ENCODE measurements at regions not wholly inside any gene's neighbourhood (a gene's known extent, or its start where the extent isn't known, plus 50 kb on each side); places are given as distances from the start of the nearest gene placed in this dataset.

DNA sequence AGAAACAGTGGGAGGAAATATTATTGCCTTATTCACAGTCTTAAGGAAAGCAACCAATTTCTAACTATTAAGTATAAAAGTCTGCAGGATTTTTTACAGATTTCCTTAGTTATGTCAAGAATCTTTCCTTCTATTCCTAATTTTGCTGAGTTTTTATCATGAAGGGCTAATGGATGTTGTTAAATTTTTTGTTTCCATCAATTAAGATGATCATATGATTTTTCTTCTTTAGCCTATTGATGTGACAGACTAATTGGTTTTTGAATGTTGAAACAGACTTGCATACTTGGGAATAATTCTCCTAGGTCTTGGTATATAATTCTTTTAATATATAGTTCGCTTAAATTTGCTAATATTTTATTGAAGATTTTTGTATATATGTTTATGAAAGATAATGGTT lies 569.1 kb upstream of the KCND2 start:
- DNase-seq (ENCODE audit: insufficient read length, low spot score) (no peak), FAIRE-seq (no peak)
- no peak for TF ChIP-seq POLR2A (IDR thresholded peaks at IDR 0.05; ENCODE audit: low read depth, low read length)
- TF ChIP-seq TAF1 (IDR thresholded peaks at IDR 0.05; ENCODE audit: low read depth, low read length) = no peak
- TF ChIP-seq POLR2AphosphoS5 (IDR thresholded peaks at IDR 0.05; ENCODE audit: low read depth, low read length) = no peak
- TF ChIP-seq POU2F2 (IDR thresholded peaks at IDR 0.05; ENCODE audit: low read depth, low read length) = no peak
- no peak for TF ChIP-seq SPI1 (IDR thresholded peaks at IDR 0.05; ENCODE audit: low read depth, low read length)
- no peak for TF ChIP-seq PAX5 (IDR thresholded peaks at IDR 0.05; ENCODE audit: insufficient read depth, low read length, severe bottlenecking)

DNA sequence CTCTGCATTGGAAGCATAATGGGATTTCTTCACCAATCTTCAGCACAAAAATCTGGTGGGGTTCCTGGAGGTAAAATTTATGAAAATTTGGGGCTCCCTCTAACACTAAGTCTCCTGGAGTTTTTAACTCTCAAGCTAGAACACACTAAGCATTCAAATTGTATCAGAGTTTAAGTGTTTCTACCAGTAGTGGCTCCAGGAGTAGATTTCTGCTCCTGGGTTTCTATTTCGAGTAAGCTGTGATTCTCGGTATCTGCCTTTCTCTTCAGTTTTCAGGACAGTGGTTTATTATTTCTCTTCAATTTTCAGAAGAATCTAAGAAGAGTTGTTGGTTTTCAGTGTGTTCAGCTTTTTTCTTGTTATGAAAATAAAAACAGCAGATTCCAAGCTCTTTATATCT lies 566.4 kb upstream of the KCND2 start:
- TF ChIP-seq POU2F2 (IDR thresholded peaks at IDR 0.05; ENCODE audit: low read depth, low read length) (no peak), POLR2A (IDR thresholded peaks at IDR 0.05; ENCODE audit: low read depth, low read length) (no peak), POLR2AphosphoS5 (IDR thresholded peaks at IDR 0.05; ENCODE audit: low read depth, low read length) (no peak), TAF1 (IDR thresholded peaks at IDR 0.05; ENCODE audit: low read depth, low read length) (no peak), PAX5 (IDR thresholded peaks at IDR 0.05; ENCODE audit: insufficient read depth, low read length, severe bottlenecking) (no peak), SPI1 (IDR thresholded peaks at IDR 0.05; ENCODE audit: low read depth, low read length) (no peak)
- DNase-seq (ENCODE audit: insufficient read length, low spot score) (no peak), FAIRE-seq (no peak)

DNA sequence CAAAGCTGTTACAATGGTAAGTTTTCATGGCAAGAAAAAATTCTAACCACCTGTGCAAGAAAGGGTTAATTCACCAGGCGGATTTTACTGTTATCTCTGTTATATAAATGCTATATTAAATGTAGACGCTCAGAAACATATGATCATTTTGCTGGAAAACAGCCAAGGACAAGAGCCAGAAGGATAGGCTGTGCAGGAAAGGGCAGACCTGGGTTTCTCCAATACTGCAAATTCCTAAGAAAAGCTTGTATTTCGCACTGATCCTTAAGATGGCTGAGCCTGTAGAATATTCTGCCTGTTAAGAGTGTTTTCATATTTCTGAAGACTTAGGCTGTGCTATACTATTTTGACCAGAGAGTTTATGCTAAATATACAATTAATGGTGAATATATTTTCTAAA lies 564.1 kb upstream of the KCND2 start:
- DNase-seq (ENCODE audit: insufficient read length, low spot score) (no peak), FAIRE-seq (no peak)
- TF ChIP-seq PAX5 (IDR thresholded peaks at IDR 0.05; ENCODE audit: insufficient read depth, low read length, severe bottlenecking) = no peak
- TF ChIP-seq POLR2AphosphoS5 (IDR thresholded peaks at IDR 0.05; ENCODE audit: low read depth, low read length) = no peak
- TF ChIP-seq POLR2A (IDR thresholded peaks at IDR 0.05; ENCODE audit: low read depth, low read length) = no peak
- no peak for TF ChIP-seq SPI1 (IDR thresholded peaks at IDR 0.05; ENCODE audit: low read depth, low read length)
- no peak for TF ChIP-seq TAF1 (IDR thresholded peaks at IDR 0.05; ENCODE audit: low read depth, low read length)
- TF ChIP-seq POU2F2 (IDR thresholded peaks at IDR 0.05; ENCODE audit: low read depth, low read length) = no peak

DNA sequence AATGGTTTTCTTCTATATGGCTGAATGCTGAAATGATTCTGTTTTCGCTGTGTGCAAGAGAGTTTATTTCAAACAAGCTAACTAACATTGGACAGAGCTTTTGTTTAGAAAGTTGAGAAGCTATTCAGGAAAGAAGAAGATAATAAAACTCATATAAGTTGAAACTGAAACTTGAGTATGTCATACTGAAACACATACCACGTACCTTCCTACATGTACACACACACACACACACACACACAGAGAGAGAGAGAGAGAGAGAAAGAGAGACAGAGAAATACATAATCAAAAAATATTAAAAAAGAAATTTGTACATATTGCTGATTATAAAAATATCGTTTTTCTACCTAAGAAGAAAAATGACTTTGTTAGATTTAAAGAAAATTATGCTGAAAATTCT lies 561.9 kb upstream of the KCND2 start:
- no peak for FAIRE-seq
- no peak for DNase-seq (ENCODE audit: insufficient read length, low spot score)
- no peak for TF ChIP-seq SPI1 (IDR thresholded peaks at IDR 0.05; ENCODE audit: low read depth, low read length)
- no peak for TF ChIP-seq PAX5 (IDR thresholded peaks at IDR 0.05; ENCODE audit: insufficient read depth, low read length, severe bottlenecking)
- TF ChIP-seq TAF1 (IDR thresholded peaks at IDR 0.05; ENCODE audit: low read depth, low read length) = no peak
- TF ChIP-seq POLR2A (IDR thresholded peaks at IDR 0.05; ENCODE audit: low read depth, low read length) = no peak
- TF ChIP-seq POLR2AphosphoS5 (IDR thresholded peaks at IDR 0.05; ENCODE audit: low read depth, low read length) = no peak
- TF ChIP-seq POU2F2 (IDR thresholded peaks at IDR 0.05; ENCODE audit: low read depth, low read length) = no peak

DNA sequence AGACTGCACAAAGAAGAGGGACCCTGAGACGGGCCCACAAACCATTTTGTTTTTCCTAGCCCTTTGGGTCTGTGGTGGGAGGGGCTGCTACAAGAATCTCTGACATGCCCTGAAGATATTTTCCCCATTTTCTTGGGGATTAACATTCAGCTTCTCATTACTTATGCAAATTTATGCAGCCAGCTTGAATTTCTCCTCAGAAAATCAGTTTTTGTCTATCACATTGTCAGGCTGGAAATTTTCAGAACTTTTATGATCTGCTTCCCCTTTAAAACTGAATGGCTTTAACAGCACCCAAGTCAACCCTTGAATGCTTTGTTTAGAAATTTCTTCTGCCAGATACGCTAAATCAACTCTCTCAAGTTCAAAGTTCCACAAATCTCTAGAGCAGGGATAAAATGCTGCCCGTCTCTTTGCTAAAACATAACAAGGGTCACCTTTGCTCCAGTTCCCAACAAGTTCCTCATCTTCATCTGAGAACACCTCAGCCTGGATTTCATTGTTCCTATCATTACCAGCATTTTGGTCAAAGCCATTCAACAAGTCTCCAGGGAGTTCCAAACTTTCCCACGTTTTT lies 560.0 kb upstream of the KCND2 start:
- no peak for TF ChIP-seq POLR2A (IDR thresholded peaks at IDR 0.05; ENCODE audit: low read depth, low read length)
- no peak for TF ChIP-seq PAX5 (IDR thresholded peaks at IDR 0.05; ENCODE audit: insufficient read depth, low read length, severe bottlenecking)
- TF ChIP-seq POLR2AphosphoS5 (IDR thresholded peaks at IDR 0.05; ENCODE audit: low read depth, low read length) = no peak
- no peak for TF ChIP-seq POU2F2 (IDR thresholded peaks at IDR 0.05; ENCODE audit: low read depth, low read length)
- no peak for TF ChIP-seq SPI1 (IDR thresholded peaks at IDR 0.05; ENCODE audit: low read depth, low read length)

DNA sequence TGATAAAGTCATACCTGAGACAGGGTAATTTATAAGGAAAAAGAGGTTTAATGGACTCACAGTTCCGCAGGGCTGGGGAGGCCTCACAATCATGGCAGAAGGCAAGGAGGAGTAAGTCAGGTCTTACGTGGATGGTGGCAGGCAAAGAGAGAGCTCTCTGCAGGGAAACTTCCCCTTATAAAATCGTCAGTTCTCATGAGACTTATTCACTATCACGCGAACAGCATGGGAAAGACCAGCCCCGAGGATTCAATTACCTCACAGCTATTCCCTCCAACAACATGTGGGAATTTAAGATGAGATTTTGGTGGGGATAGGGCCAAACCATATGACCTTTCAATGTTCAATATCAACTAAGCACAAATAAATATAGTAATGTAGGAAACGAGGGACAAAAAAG lies 559.4 kb upstream of the KCND2 start:
- DNase-seq (ENCODE audit: insufficient read length, low spot score) (no peak), FAIRE-seq (no peak)
- TF ChIP-seq POLR2A (IDR thresholded peaks at IDR 0.05; ENCODE audit: low read depth, low read length) (no peak), SPI1 (IDR thresholded peaks at IDR 0.05; ENCODE audit: low read depth, low read length) (no peak), PAX5 (IDR thresholded peaks at IDR 0.05; ENCODE audit: insufficient read depth, low read length, severe bottlenecking) (no peak), TAF1 (IDR thresholded peaks at IDR 0.05; ENCODE audit: low read depth, low read length) (no peak), POLR2AphosphoS5 (IDR thresholded peaks at IDR 0.05; ENCODE audit: low read depth, low read length) (no peak), POU2F2 (IDR thresholded peaks at IDR 0.05; ENCODE audit: low read depth, low read length) (no peak)

More for the DNA sequence above, 560.0 kb upstream of the KCND2 start:
- DNase-seq (ENCODE audit: insufficient read length, low spot score) (no peak), FAIRE-seq (no peak)

DNA sequence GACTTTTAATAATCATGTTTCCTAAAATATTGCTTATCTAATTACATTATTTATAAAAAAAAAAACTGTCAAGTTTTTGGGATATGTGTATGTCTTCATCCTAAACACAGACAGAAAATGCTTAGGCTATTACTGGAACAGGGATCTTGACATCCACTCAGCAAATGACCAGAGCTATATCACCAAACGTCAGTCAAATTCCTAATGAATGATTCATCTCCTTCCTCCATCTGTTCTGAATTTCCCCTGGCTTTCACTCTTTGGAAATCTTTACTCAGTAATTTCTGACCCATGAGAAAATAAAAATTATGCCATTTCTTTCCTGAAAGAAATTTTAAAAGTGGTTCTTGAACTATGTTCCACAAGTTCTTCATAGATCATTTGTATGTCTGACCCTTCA lies 552.4 kb upstream of the KCND2 start:
- no peak for DNase-seq (ENCODE audit: insufficient read length, low spot score)
- TF ChIP-seq POU2F2 (IDR thresholded peaks at IDR 0.05; ENCODE audit: low read depth, low read length) (no peak), SPI1 (IDR thresholded peaks at IDR 0.05; ENCODE audit: low read depth, low read length) (no peak), PAX5 (IDR thresholded peaks at IDR 0.05; ENCODE audit: insufficient read depth, low read length, severe bottlenecking) (no peak), POLR2AphosphoS5 (IDR thresholded peaks at IDR 0.05; ENCODE audit: low read depth, low read length) (no peak), POLR2A (IDR thresholded peaks at IDR 0.05; ENCODE audit: low read depth, low read length) (no peak), TAF1 (IDR thresholded peaks at IDR 0.05; ENCODE audit: low read depth, low read length) (no peak)
- no peak for FAIRE-seq

DNA sequence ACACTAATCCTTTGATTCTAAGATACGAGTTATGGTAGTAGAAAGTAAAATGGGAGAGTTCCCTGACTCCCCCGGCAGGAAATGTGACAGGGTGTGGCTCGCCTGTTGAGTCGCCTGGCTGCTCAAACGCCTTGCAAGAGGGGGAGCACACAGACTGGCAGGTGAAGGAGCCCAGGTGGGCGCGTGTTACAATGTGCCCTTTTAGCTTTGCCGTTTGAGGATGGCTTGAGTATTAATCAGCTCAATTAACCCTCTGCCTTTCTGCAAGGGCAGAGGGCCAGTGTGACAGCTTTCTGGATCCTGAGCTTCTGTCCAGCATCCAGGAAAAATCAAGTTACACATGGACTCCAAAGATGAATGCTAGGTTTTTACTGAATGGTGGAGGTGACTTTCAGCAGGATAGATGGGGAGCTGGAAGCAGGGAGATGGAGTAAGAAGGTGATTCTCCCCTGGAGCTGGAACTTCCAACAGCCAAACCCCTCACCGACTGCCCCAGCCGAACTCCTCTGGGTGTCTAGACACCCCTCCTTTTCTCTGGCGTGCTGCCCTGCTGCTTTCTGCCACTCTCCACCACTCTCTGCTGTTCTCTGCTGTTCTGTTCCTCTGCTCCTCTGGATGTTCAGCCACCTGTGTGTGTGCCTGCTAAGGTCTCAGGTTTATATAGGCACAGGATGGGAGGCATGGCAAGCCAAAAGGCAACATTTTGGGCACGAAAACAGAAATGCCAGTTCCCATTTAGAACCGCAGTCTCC lies 548.8 kb upstream of the KCND2 start:
- DNase-seq (ENCODE audit: insufficient read length, low spot score) (no peak), FAIRE-seq (no peak)
- TF ChIP-seq PAX5 (IDR thresholded peaks at IDR 0.05; ENCODE audit: insufficient read depth, low read length, severe bottlenecking) (no peak), SPI1 (IDR thresholded peaks at IDR 0.05; ENCODE audit: low read depth, low read length) (no peak), POU2F2 (IDR thresholded peaks at IDR 0.05; ENCODE audit: low read depth, low read length) (no peak), POLR2A (IDR thresholded peaks at IDR 0.05; ENCODE audit: low read depth, low read length) (no peak)

DNA sequence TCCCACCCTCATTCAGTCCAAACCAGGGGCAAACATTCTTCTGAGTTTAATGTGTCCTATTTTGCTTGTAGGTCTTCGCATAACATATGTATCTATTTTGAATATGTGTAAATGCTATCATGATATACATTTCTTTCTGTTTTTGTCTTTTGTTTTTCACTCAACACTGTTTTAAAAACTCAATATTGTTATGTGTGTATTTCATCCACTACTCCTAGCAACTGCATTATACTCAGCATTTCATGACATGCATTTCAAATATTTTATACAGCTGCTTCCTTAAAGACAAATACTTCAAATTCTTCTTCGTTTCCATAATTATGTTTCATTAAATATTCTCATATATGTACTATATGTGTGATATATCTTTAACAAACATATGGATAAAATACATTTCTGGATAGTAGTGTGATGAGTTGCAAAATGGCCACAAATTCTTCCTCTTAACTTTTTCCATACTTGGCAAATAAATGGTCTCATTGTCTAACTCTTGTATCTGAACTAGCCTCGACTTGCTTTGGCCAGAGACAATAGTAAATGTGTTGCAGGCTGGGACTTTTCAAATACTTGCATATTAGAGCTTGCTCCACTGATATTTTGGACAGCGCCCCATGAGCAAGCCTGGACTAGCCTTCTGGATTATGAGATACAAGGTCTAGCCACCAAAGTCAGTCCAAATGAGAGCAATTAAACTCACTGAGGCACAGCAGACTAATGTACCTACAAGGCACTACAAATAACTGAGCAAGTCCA lies 539.7 kb upstream of the KCND2 start:
- TF ChIP-seq POU2F2 (IDR thresholded peaks at IDR 0.05; ENCODE audit: low read depth, low read length) = no peak
- no peak for TF ChIP-seq TAF1 (IDR thresholded peaks at IDR 0.05; ENCODE audit: low read depth, low read length)
- TF ChIP-seq POLR2AphosphoS5 (IDR thresholded peaks at IDR 0.05; ENCODE audit: low read depth, low read length) = no peak
- TF ChIP-seq PAX5 (IDR thresholded peaks at IDR 0.05; ENCODE audit: insufficient read depth, low read length, severe bottlenecking) = no peak
- TF ChIP-seq POLR2A (IDR thresholded peaks at IDR 0.05; ENCODE audit: low read depth, low read length) = no peak
- TF ChIP-seq SPI1 (IDR thresholded peaks at IDR 0.05; ENCODE audit: low read depth, low read length) = no peak
- no peak for DNase-seq (ENCODE audit: insufficient read length, low spot score)
- FAIRE-seq = no peak
